WERI-Rb-1 (cell line): ENCODE measurements at regions not wholly inside any gene's neighbourhood (a gene's known extent, or its start where the extent isn't known, plus 50 kb on each side); places are given as distances from the start of the nearest gene placed in this dataset.

Experiments used
- DNase-seq: peaks from one replicate; pipeline ENCODE4 v3.0.0-alpha.2; 2020
- H3K27ac ChIP-seq: fragments of 250-450 bp; sonication (Bioruptor Pico); 2 replicates; pipeline ENCODE4 v1.5.1; 2020; ENCODE audit warnings: mild to moderate bottlenecking, moderate library complexity
- H3K27me3 ChIP-seq: fragments of 250-450 bp; sonication (Bioruptor Pico); 2 replicates; pipeline ENCODE4 v1.5.1; 2021; ENCODE audit warnings: mild to moderate bottlenecking, low read depth, moderate library complexity; ENCODE audit not compliant: insufficient read depth, severe bottlenecking
- H3K36me3 ChIP-seq: fragments of 250-450 bp; sonication (Bioruptor Pico); 2 replicates; pipeline ENCODE4 v1.5.1; 2020; ENCODE audit warnings: mild to moderate bottlenecking, moderate library complexity
- H3K4me3 ChIP-seq: 2 replicates; pipeline ENCODE4 v1.5.1; 2011; ENCODE audit warnings: low read depth, mild to moderate bottlenecking, control low read depth, low read length
- H3K9me3 ChIP-seq: fragments of 250-450 bp; sonication (Bioruptor Pico); 2 replicates; pipeline ENCODE4 v1.5.1; 2021; ENCODE audit warnings: mild to moderate bottlenecking, moderate library complexity; ENCODE audit not compliant: severe bottlenecking
- TF ChIP-seq, protein P1 (sequence below): IDR thresholded peaks from 2 replicates; pipeline ENCODE4 v1.5.1; 2011; ENCODE audit warnings: low read depth, mild to moderate bottlenecking, control low read depth, inconsistent platforms, low read length

DNA sequence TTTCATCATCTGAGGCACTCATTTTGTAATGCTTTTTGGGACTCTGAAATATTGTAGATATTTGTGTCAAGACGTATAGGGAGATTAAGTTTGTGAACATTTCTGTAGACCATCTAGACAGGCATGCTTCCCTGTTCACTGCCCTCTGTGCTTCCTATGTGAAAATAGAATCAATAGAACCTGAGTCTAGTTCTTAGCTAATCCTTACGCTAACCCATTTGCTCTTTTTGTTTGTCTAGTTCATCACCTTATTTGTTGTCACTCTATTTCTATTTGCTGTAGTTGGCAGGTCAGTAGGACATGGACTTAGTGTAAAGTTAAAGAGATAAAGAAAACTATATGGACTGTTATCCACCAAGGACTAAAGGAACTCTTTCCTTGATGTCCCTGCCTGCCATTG is 1755.2 kb downstream of the C4orf33 start:
- no peak overlapping the region for H3K4me3 ChIP-seq
- TF ChIP-seq, protein P1, sequence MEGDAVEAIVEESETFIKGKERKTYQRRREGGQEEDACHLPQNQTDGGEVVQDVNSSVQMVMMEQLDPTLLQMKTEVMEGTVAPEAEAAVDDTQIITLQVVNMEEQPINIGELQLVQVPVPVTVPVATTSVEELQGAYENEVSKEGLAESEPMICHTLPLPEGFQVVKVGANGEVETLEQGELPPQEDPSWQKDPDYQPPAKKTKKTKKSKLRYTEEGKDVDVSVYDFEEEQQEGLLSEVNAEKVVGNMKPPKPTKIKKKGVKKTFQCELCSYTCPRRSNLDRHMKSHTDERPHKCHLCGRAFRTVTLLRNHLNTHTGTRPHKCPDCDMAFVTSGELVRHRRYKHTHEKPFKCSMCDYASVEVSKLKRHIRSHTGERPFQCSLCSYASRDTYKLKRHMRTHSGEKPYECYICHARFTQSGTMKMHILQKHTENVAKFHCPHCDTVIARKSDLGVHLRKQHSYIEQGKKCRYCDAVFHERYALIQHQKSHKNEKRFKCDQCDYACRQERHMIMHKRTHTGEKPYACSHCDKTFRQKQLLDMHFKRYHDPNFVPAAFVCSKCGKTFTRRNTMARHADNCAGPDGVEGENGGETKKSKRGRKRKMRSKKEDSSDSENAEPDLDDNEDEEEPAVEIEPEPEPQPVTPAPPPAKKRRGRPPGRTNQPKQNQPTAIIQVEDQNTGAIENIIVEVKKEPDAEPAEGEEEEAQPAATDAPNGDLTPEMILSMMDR = no peak
- no peaks in the 10 kb centered on the region for H3K27me3 ChIP-seq
- DNase-seq = no peak
- no peak overlapping the region for H3K27ac ChIP-seq
- no peaks in the 10 kb centered on the region for H3K36me3 ChIP-seq
- H3K9me3 ChIP-seq = no peaks in the 10 kb centered on the region

DNA sequence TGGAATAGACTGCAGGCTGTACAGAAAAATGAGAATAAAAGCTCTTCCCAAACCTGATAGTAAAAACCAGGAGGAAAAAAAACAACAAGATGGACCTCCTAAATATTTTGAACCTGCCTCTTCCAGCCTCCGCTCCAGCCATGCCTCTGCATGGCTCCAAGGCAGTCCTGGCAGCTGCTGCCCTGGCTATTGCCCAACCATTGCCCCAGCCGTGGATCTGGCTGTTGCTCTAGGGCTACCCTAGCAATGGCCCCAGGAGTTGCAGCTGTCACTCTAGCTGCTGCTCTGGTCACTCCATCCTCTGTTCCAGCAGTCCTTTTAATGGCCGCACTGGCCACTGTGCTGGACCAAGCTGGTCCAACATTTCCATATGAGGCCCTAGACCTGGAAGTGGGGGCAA is 1756.0 kb downstream of the C4orf33 start:
- no peak overlapping the region for H3K27ac ChIP-seq
- TF ChIP-seq, protein P1 = no peak
- no peak overlapping the region for H3K4me3 ChIP-seq
- DNase-seq = no peak
- no peaks in the 10 kb centered on the region for H3K36me3 ChIP-seq
- H3K9me3 ChIP-seq = no peaks in the 10 kb centered on the region
- H3K27me3 ChIP-seq = no peaks in the 10 kb centered on the region

DNA sequence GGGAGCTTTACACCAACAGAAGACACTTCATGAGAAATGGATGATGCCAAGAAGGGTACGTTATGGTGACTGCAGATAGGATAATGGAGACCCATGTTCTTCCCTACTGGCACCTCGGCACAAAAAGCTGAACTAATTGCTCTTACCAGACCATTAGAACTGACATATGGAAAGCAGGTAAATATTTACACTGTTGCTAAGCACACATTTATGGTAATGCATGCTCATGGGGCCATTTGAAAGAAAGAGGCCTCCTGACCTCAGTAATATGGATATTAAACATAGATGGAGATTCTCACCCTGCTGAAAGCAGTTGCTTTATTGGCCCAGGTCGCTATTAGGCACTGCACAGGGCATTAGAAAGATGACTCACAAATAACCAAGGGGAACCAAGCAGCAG is 1759.6 kb downstream of the C4orf33 start:
- TF ChIP-seq, protein P1 = no peak
- H3K4me3 ChIP-seq = no peak overlapping the region
- H3K36me3 ChIP-seq = no peaks in the 10 kb centered on the region
- no peaks in the 10 kb centered on the region for H3K9me3 ChIP-seq
- DNase-seq = no peak
- H3K27ac ChIP-seq = no peak overlapping the region
- H3K27me3 ChIP-seq = no peaks in the 10 kb centered on the region

DNA sequence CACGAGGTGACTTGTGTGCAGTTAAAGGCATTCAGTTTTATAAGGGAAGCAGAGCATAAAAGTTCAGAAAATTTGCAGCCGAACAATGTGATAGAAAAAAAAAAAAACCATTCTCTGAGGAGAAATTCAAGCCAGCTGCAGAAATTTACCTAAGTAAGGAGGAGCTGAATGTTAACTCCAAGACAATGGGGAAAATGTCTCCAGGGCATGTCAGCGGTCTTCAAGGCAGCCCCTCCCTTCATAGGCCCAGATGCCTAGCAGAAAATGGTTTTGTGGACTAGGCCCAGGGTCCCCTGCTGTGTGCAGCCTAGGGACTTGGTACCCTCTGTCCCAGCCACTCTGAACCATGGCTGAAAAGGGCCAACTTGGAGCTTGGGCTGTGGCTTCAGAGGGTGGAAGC is 1764.0 kb downstream of the C4orf33 start:
- Histone ChIP-seq H3K27ac (no peak overlapping the region), H3K4me3 (no peak overlapping the region), H3K27me3 (no peaks in the 10 kb centered on the region), H3K36me3 (no peaks in the 10 kb centered on the region), H3K9me3 (no peaks in the 10 kb centered on the region)
- TF ChIP-seq, protein P1 = no peak
- DNase-seq = no peak

DNA sequence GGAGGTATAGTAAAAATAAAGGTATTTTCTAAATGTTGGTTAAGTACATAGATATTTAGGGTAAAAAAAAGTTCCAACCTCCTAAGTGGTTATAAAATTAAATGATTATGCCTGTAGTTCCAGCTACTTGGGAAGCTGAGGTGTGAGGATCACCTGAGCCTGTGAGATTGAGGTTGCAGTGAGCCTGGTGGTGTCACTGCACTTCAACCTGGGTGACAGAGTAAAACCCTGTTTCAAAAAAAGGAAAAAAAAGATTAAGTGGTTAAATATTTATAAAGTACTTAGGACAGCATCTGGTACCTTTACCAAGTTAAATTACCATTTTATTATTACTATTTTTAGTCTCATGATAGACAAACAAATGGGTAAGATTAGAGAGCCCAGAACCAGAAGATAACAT is 1801.0 kb downstream of the C4orf33 start:
- Histone ChIP-seq H3K36me3 (no peaks in the 10 kb centered on the region), H3K4me3 (no peak overlapping the region), H3K9me3 (no peaks in the 10 kb centered on the region), H3K27ac (no peak overlapping the region), H3K27me3 (no peaks in the 10 kb centered on the region)
- DNase-seq = no peak
- TF ChIP-seq, protein P1 = no peak

DNA sequence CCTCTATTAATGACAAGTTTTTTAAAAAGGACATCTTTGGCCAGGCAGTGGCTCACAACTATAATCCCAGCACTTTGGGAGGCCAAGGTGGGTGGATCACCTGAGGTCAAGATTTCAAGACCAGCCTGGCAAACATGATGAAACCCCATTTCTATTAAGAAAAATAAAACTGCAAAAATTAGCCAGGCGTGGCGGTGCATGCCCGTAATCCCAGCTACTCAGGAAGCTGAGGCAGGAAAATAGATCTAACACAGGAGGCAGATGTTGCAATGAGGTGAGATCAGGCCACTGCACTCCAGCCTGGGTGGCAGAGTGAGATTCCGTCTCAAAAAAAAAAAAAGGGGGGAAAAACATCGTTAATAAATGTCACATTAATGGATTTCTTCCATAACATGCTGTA is 1805.4 kb downstream of the C4orf33 start:
- Histone ChIP-seq H3K4me3 (no peak overlapping the region), H3K27me3 (no peaks in the 10 kb centered on the region)
- TF ChIP-seq, protein P1 = no peak

More for the DNA sequence above, 1805.4 kb downstream of the C4orf33 start:
- Histone ChIP-seq H3K36me3 (no peaks in the 10 kb centered on the region), H3K27ac (no peak overlapping the region), H3K9me3 (no peaks in the 10 kb centered on the region)
- DNase-seq = peak; percentile 17
